ENCODE measurements at regions not wholly inside any gene's neighbourhood (a gene's known extent, or its start where the extent isn't known, plus 50 kb on each side); places are given as distances from the start of the nearest gene placed in this dataset.

DNA sequence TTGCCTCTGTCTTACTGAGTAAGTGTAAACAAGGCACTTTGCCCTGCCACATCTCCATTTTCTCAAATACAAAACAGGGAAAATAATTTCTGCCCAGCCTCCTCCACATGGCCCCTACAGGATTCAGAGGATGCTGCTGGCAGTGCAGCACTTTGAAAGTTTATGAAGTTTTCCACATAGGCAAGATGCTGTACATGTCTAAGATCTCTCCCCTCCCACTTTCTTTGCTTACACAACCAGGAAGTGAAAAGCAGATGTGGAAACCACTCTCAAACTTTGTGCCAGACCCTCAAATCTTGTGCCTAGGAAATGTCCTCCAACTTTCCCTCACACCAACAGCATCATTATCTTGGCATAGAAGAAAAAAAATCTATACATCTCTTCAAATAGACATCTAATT lies 257.0 kb upstream of the LDB2 start:
- DNase-seq (ENCODE audit: low spot score) (no peak), ATAC-seq (ENCODE audit: low read depth) (no peak)
- H3K36me3 ChIP-seq (ENCODE audit: low read depth): no peaks in the 10 kb centered on the region
- H3K9me3 ChIP-seq (ENCODE audit: severe bottlenecking): no peaks in the 10 kb centered on the region
- no peaks in the 10 kb centered on the region for H3K27me3 ChIP-seq (ENCODE audit: insufficient read depth, poor library complexity, severe bottlenecking)
- no peak overlapping the region for H3K4me3 ChIP-seq (ENCODE audit: severe bottlenecking)
- TF ChIP-seq, protein P1, sequence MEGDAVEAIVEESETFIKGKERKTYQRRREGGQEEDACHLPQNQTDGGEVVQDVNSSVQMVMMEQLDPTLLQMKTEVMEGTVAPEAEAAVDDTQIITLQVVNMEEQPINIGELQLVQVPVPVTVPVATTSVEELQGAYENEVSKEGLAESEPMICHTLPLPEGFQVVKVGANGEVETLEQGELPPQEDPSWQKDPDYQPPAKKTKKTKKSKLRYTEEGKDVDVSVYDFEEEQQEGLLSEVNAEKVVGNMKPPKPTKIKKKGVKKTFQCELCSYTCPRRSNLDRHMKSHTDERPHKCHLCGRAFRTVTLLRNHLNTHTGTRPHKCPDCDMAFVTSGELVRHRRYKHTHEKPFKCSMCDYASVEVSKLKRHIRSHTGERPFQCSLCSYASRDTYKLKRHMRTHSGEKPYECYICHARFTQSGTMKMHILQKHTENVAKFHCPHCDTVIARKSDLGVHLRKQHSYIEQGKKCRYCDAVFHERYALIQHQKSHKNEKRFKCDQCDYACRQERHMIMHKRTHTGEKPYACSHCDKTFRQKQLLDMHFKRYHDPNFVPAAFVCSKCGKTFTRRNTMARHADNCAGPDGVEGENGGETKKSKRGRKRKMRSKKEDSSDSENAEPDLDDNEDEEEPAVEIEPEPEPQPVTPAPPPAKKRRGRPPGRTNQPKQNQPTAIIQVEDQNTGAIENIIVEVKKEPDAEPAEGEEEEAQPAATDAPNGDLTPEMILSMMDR (IDR thresholded peaks at IDR 0.05; ENCODE audit: poor library complexity, severe bottlenecking): no peak
- H3K27ac ChIP-seq (ENCODE audit: poor library complexity, severe bottlenecking): no peak overlapping the region
- no peaks in the 10 kb centered on the region for H3K4me1 ChIP-seq (ENCODE audit: insufficient read depth, poor library complexity, severe bottlenecking)

DNA sequence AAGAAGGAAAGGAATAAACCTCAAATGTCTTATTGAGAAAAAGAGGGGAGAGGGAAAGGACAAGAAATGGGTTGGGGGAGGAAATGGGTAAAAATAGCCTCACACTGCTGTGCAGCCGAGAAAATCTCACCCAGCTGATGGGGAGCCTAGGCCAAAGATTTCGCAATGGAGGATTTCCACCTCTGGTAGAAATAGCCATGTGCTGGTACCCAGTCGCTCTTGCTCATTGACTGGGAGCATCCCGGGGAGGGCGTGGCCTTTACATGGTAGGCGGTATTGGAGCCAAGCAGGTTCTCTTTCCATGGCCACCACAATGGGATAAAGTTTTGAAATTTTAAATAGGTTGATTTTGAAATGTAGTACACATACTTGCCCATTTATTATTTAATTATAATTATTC lies 255.1 kb upstream of the LDB2 start:
- Histone ChIP-seq H3K36me3 (ENCODE audit: low read depth) (no peaks in the 10 kb centered on the region), H3K27ac (ENCODE audit: poor library complexity, severe bottlenecking) (no peak overlapping the region), H3K9me3 (ENCODE audit: severe bottlenecking) (no peaks in the 10 kb centered on the region), H3K4me3 (ENCODE audit: severe bottlenecking) (no peak overlapping the region), H3K27me3 (ENCODE audit: insufficient read depth, poor library complexity, severe bottlenecking) (no peaks in the 10 kb centered on the region), H3K4me1 (ENCODE audit: insufficient read depth, poor library complexity, severe bottlenecking) (no peaks in the 10 kb centered on the region)
- DNase-seq (ENCODE audit: low spot score) (no peak), ATAC-seq (ENCODE audit: low read depth) (no peak)
- TF ChIP-seq, protein P1 (IDR thresholded peaks at IDR 0.05; ENCODE audit: poor library complexity, severe bottlenecking): no peak

DNA sequence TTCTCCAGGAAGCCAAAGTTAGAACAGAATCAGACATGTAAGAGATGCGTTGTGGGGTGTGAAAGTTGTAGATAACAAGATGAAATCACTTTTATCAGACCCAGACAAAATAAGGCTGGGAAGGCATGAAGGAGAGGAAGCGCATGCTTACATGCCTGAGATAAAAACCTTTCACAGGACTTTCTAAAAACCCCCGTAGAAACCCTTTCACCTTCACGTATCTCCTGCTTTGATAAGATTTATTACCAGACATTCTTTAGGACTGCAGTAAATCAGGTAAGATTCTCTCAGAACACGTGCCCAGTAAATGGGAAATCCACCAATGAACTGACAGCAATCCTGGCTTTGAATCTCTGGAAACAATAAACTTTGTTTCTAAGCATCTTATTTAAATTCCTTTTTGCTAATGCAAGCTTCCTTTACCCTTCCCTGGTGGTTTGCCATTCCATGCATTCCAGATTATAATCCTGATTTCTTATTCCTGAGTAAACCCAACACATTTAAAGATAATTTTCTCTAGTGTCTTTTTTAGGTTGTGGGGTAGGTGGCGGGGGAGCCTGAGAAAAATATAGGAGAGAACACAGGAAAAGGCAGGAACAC lies 254.6 kb upstream of the LDB2 start:
- Histone ChIP-seq H3K36me3 (ENCODE audit: low read depth) (no peaks in the 10 kb centered on the region), H3K4me1 (ENCODE audit: insufficient read depth, poor library complexity, severe bottlenecking) (no peaks in the 10 kb centered on the region), H3K4me3 (ENCODE audit: severe bottlenecking) (no peak overlapping the region), H3K9me3 (ENCODE audit: severe bottlenecking) (no peaks in the 10 kb centered on the region), H3K27me3 (ENCODE audit: insufficient read depth, poor library complexity, severe bottlenecking) (no peaks in the 10 kb centered on the region), H3K27ac (ENCODE audit: poor library complexity, severe bottlenecking) (no peak overlapping the region)
- TF ChIP-seq, protein P1 (IDR thresholded peaks at IDR 0.05; ENCODE audit: poor library complexity, severe bottlenecking): no peak
- no peak for ATAC-seq (ENCODE audit: low read depth)
- DNase-seq (ENCODE audit: low spot score): no peak

DNA sequence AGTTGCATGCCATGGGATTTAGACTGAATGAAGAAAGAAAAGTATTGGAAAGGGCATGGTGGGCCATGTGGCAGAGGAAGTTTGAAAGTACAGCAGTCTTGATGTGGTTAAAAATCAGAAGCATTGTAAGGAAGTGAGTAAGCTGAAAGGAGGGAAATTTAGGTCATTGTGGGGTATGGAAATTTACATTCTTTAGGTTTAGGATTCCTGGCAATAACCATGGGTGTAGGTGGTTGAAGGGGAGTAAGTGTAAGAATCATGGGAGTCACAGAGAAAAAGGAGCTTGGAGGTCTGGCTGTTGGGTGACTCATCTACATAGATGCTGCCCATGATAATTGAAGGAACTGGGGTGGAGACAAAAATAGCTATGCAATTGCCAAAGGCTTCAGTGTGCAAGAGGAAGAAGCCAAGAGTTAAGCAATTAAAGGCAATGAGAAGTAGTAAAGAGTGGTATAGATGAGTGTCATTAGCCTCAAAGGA lies 243.8 kb upstream of the LDB2 start:
- Histone ChIP-seq H3K27ac (ENCODE audit: poor library complexity, severe bottlenecking) (no peak overlapping the region), H3K4me3 (ENCODE audit: severe bottlenecking) (no peak overlapping the region), H3K4me1 (ENCODE audit: insufficient read depth, poor library complexity, severe bottlenecking) (peaks cover 5% of the 10 kb centered on the region), H3K27me3 (ENCODE audit: insufficient read depth, poor library complexity, severe bottlenecking) (no peaks in the 10 kb centered on the region), H3K36me3 (ENCODE audit: low read depth) (no peaks in the 10 kb centered on the region), H3K9me3 (ENCODE audit: severe bottlenecking) (no peaks in the 10 kb centered on the region)
- TF ChIP-seq, protein P1 (IDR thresholded peaks at IDR 0.05; ENCODE audit: poor library complexity, severe bottlenecking): no peak
- DNase-seq (ENCODE audit: low spot score) (no peak), ATAC-seq (ENCODE audit: low read depth) (peak; percentile 83)

DNA sequence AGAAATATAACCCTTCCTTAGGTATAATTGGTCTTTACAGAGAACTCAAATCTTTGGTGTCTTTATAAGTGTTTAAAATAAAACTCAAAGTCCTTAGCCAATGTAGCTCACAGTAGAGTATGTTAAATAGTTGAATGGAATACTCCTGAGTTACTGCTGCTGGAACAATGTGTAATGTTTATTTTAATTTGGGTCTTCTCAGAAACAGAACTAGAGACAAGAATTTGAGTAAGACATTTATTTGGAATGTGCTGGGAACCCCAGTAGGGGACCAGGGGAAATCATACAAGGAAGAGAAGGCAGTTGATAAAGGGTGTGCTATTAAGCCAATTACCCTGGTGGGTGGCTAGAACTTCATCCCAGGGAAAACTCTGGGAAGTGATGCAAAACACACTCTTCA lies 240.4 kb upstream of the LDB2 start:
- Histone ChIP-seq H3K4me3 (ENCODE audit: severe bottlenecking) (no peak overlapping the region), H3K27ac (ENCODE audit: poor library complexity, severe bottlenecking) (no peak overlapping the region), H3K36me3 (ENCODE audit: low read depth) (no peaks in the 10 kb centered on the region), H3K9me3 (ENCODE audit: severe bottlenecking) (no peaks in the 10 kb centered on the region), H3K4me1 (ENCODE audit: insufficient read depth, poor library complexity, severe bottlenecking) (peaks cover 5% of the 10 kb centered on the region), H3K27me3 (ENCODE audit: insufficient read depth, poor library complexity, severe bottlenecking) (no peaks in the 10 kb centered on the region)
- TF ChIP-seq, protein P1 (IDR thresholded peaks at IDR 0.05; ENCODE audit: poor library complexity, severe bottlenecking): no peak
- ATAC-seq (ENCODE audit: low read depth) (no peak), DNase-seq (ENCODE audit: low spot score) (no peak)

Data from RWPE2 (cell line).